Panc1 (cell line): ENCODE measurements at regions not wholly inside any gene's neighbourhood (a gene's known extent, or its start where the extent isn't known, plus 50 kb on each side); places are given as distances from the start of the nearest gene placed in this dataset.

Source experiments
- POLR2AphosphoS5 ChIP-seq: IDR thresholded peaks from 2 replicates; pipeline ENCODE4 v1.6.1; 2012; ENCODE audit warnings: mild to moderate bottlenecking, low read depth, low read length, moderate library complexity
- TF ChIP-seq, protein P1 (sequence below): fragments of 450-650 bp; IDR thresholded peaks from 2 replicates; pipeline ENCODE4 v1.5.1; 2017; ENCODE audit warnings: mild to moderate bottlenecking
- TF ChIP-seq, protein P2 (sequence below), 2 experiments: IDR thresholded peaks; 2 replicates each; pipeline ENCODE4 v1.6.1; 2011 to 2012; ENCODE audit warnings: low read depth in 2 of 2, control low read depth in 1 of 2, low read length in 1 of 2, mild to moderate bottlenecking in 1 of 2, moderate library complexity in 1 of 2; ENCODE audit not compliant: insufficient read depth in 1 of 2

DNA sequence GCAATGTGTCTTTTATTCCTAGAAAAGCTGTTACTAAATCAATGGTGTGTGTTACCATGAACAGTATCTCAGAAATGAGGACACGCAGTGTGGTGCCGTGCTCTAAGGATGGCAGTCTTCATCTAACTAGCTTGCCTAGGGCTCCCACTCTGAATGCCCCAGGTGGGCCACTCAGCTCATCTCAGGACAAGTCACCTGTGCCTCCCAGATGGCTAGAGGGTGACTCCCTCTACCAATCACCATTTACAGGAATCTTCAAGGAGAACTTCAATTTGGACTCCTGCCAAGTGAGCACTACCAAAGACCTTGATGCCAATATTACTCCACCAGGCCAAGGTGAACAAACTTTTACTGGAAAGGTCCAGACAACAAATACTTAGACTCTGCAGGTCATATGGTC, 202.8 kb upstream of the FOXQ1 start:
- TF ChIP-seq, protein P1, sequence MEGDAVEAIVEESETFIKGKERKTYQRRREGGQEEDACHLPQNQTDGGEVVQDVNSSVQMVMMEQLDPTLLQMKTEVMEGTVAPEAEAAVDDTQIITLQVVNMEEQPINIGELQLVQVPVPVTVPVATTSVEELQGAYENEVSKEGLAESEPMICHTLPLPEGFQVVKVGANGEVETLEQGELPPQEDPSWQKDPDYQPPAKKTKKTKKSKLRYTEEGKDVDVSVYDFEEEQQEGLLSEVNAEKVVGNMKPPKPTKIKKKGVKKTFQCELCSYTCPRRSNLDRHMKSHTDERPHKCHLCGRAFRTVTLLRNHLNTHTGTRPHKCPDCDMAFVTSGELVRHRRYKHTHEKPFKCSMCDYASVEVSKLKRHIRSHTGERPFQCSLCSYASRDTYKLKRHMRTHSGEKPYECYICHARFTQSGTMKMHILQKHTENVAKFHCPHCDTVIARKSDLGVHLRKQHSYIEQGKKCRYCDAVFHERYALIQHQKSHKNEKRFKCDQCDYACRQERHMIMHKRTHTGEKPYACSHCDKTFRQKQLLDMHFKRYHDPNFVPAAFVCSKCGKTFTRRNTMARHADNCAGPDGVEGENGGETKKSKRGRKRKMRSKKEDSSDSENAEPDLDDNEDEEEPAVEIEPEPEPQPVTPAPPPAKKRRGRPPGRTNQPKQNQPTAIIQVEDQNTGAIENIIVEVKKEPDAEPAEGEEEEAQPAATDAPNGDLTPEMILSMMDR, result no peak
- TF ChIP-seq POLR2AphosphoS5, result no peak
- TF ChIP-seq, protein P2, sequence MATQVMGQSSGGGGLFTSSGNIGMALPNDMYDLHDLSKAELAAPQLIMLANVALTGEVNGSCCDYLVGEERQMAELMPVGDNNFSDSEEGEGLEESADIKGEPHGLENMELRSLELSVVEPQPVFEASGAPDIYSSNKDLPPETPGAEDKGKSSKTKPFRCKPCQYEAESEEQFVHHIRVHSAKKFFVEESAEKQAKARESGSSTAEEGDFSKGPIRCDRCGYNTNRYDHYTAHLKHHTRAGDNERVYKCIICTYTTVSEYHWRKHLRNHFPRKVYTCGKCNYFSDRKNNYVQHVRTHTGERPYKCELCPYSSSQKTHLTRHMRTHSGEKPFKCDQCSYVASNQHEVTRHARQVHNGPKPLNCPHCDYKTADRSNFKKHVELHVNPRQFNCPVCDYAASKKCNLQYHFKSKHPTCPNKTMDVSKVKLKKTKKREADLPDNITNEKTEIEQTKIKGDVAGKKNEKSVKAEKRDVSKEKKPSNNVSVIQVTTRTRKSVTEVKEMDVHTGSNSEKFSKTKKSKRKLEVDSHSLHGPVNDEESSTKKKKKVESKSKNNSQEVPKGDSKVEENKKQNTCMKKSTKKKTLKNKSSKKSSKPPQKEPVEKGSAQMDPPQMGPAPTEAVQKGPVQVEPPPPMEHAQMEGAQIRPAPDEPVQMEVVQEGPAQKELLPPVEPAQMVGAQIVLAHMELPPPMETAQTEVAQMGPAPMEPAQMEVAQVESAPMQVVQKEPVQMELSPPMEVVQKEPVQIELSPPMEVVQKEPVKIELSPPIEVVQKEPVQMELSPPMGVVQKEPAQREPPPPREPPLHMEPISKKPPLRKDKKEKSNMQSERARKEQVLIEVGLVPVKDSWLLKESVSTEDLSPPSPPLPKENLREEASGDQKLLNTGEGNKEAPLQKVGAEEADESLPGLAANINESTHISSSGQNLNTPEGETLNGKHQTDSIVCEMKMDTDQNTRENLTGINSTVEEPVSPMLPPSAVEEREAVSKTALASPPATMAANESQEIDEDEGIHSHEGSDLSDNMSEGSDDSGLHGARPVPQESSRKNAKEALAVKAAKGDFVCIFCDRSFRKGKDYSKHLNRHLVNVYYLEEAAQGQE (IDR thresholded peaks at IDR 0.05; ENCODE audit: insufficient read depth in 1 of 2, low read depth in 2 of 2, low read length in 1 of 2), result no peak
